Retinal pigment epithelial cell (primary cell): ENCODE measurements at regions not wholly inside any gene's neighbourhood (a gene's known extent, or its start where the extent isn't known, plus 50 kb on each side); places are given as distances from the start of the nearest gene placed in this dataset.

Source experiments
- DNase-seq: peaks from one replicate; pipeline ENCODE4 v3.0.0-alpha.2; 2010; ENCODE audit warnings: low read depth
- H3K4me3 ChIP-seq: 2 replicates; pipeline ENCODE4 v1.5.1; 2011; ENCODE audit warnings: mild to moderate bottlenecking, low read length, control low read depth, moderate library complexity
- CTCF ChIP-seq: conservative IDR thresholded peaks from 2 replicates; pipeline ENCODE4 v1.5.1; 2011; ENCODE audit warnings: low read depth, low read length, control low read depth, inconsistent platforms

- H3K4me3 ChIP-seq = no peak overlapping the region
- no peak for DNase-seq
- TF ChIP-seq CTCF = no peak
These were observed 115.3 kb upstream of the ARX start for GRCh38 chrX:25131055-25131454.

GRCh38 chrX:25130619-25131018 lies 114.9 kb upstream of the ARX start:
- H3K4me3 ChIP-seq = no peak overlapping the region
- no peak for DNase-seq
- no peak for TF ChIP-seq CTCF

GRCh38 chrX:25125483-25125882 lies 109.7 kb upstream of the ARX start:
- H3K4me3 ChIP-seq = no peak overlapping the region
- TF ChIP-seq CTCF = no peak
- no peak for DNase-seq

GRCh38 chrX:25124391-25124790 lies 108.6 kb upstream of the ARX start:
- no peak overlapping the region for H3K4me3 ChIP-seq
- TF ChIP-seq CTCF = no peak
- DNase-seq = no peak

GRCh38 chrX:25112156-25112555 lies 96.4 kb upstream of the ARX start:
- DNase-seq = no peak
- no peak for TF ChIP-seq CTCF
- H3K4me3 ChIP-seq = no peak overlapping the region

- no peak for TF ChIP-seq CTCF
- DNase-seq = no peak
- H3K4me3 ChIP-seq = no peak overlapping the region
These were observed 92.7 kb upstream of the ARX start for GRCh38 chrX:25108481-25108880.

GRCh38 chrX:25105221-25105620 lies 89.5 kb upstream of the ARX start:
- no peak overlapping the region for H3K4me3 ChIP-seq
- DNase-seq = no peak
- TF ChIP-seq CTCF = no peak
